ENCODE measurements at regions not wholly inside any gene's neighbourhood (a gene's known extent, or its start where the extent isn't known, plus 50 kb on each side); places are given as distances from the start of the nearest gene placed in this dataset.

- H3K27ac ChIP-seq (ENCODE audit: insufficient read depth, low read length), result no peak overlapping the region
- no peak overlapping the region for H3K9ac ChIP-seq (ENCODE audit: insufficient read depth, low read length)
- H4K20me1 ChIP-seq (ENCODE audit: control insufficient read depth, extremely low read depth, insufficient read depth, low read length), result no peaks in the 10 kb centered on the region
- no peak overlapping the region for H3K4me3 ChIP-seq (replicated peaks in 1 of 4; ENCODE audit: control extremely low read depth in 1 of 4, insufficient read depth in 1 of 4, low read depth in 3 of 4, low read length in 4 of 4)
- no peak overlapping the region for H3K4me2 ChIP-seq (ENCODE audit: extremely low read depth, insufficient read depth, low read length)
- TF ChIP-seq EZH2 (IDR thresholded peaks at IDR 0.05; ENCODE audit: low read length, missing control alignments), result no peak
- TF ChIP-seq, protein P1, sequence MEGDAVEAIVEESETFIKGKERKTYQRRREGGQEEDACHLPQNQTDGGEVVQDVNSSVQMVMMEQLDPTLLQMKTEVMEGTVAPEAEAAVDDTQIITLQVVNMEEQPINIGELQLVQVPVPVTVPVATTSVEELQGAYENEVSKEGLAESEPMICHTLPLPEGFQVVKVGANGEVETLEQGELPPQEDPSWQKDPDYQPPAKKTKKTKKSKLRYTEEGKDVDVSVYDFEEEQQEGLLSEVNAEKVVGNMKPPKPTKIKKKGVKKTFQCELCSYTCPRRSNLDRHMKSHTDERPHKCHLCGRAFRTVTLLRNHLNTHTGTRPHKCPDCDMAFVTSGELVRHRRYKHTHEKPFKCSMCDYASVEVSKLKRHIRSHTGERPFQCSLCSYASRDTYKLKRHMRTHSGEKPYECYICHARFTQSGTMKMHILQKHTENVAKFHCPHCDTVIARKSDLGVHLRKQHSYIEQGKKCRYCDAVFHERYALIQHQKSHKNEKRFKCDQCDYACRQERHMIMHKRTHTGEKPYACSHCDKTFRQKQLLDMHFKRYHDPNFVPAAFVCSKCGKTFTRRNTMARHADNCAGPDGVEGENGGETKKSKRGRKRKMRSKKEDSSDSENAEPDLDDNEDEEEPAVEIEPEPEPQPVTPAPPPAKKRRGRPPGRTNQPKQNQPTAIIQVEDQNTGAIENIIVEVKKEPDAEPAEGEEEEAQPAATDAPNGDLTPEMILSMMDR (conservative IDR thresholded peaks at IDR 0.05 in 1 of 2, IDR thresholded peaks at IDR 0.05 in 1 of 2; ENCODE audit: low read depth in 1 of 2, low read length in 2 of 2), result no peak
- no peaks in the 10 kb centered on the region for H3K79me2 ChIP-seq (ENCODE audit: control insufficient read depth, insufficient read depth, low read length)
- H2AFZ ChIP-seq (ENCODE audit: low read length), result no peak overlapping the region
- no peaks in the 10 kb centered on the region for H3K9me3 ChIP-seq (ENCODE audit: control insufficient read depth, insufficient read depth, low read depth, low read length)
- no peaks in the 10 kb centered on the region for H3K36me3 ChIP-seq (ENCODE audit: control insufficient read depth, insufficient read depth, low read length)
- no peak for DNase-seq (ENCODE audit: low read depth in 2 of 2)
- no peaks in the 10 kb centered on the region for H3K27me3 ChIP-seq (ENCODE audit: control insufficient read depth, insufficient read depth, low read length)
- no peaks in the 10 kb centered on the region for H3K4me1 ChIP-seq (ENCODE audit: control insufficient read depth, extremely low read depth, insufficient read depth, low read length)
These were observed 281.4 kb upstream of the SOX4 start for GRCh38 chr6:21312118-21312517.

DNA sequence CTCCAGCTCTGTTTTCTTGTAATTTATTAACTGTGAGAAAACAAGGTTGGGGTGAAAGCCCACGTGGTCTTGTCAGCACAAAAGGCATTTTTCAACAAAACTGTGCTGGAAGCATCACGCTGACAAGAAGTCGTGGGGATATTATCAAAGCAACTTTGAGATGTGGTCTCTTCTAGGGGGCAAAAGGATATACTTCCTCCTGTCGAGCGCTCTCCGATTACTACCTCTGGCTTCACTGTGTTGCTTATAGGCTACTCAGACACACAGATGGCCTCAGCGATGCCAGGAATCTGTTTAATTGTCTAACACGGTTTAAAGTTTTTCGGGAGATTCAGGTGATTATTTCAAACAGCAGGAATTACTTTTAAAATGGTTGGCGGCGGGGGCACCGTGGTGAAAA is 275.9 kb upstream of the SOX4 start:
- Histone ChIP-seq H3K79me2 (ENCODE audit: control insufficient read depth, insufficient read depth, low read length) (no peaks in the 10 kb centered on the region), H3K4me3 (replicated peaks in 1 of 4; ENCODE audit: control extremely low read depth in 1 of 4, insufficient read depth in 1 of 4, low read depth in 3 of 4, low read length in 4 of 4) (no peak overlapping the region), H3K9me3 (ENCODE audit: control insufficient read depth, insufficient read depth, low read depth, low read length) (no peaks in the 10 kb centered on the region), H2AFZ (ENCODE audit: low read length) (no peak overlapping the region), H3K27me3 (ENCODE audit: control insufficient read depth, insufficient read depth, low read length) (no peaks in the 10 kb centered on the region), H3K4me1 (ENCODE audit: control insufficient read depth, extremely low read depth, insufficient read depth, low read length) (no peaks in the 10 kb centered on the region), H3K36me3 (ENCODE audit: control insufficient read depth, insufficient read depth, low read length) (no peaks in the 10 kb centered on the region), H3K9ac (ENCODE audit: insufficient read depth, low read length) (no peak overlapping the region), H3K27ac (ENCODE audit: insufficient read depth, low read length) (no peak overlapping the region), H3K4me2 (ENCODE audit: extremely low read depth, insufficient read depth, low read length) (no peak overlapping the region), H4K20me1 (ENCODE audit: control insufficient read depth, extremely low read depth, insufficient read depth, low read length) (no peaks in the 10 kb centered on the region)
- no peak for DNase-seq (ENCODE audit: low read depth in 2 of 2)
- TF ChIP-seq EZH2 (IDR thresholded peaks at IDR 0.05; ENCODE audit: low read length, missing control alignments), result no peak
- TF ChIP-seq, protein P1 (conservative IDR thresholded peaks at IDR 0.05 in 1 of 2, IDR thresholded peaks at IDR 0.05 in 1 of 2; ENCODE audit: low read depth in 1 of 2, low read length in 2 of 2), result no peak

DNA sequence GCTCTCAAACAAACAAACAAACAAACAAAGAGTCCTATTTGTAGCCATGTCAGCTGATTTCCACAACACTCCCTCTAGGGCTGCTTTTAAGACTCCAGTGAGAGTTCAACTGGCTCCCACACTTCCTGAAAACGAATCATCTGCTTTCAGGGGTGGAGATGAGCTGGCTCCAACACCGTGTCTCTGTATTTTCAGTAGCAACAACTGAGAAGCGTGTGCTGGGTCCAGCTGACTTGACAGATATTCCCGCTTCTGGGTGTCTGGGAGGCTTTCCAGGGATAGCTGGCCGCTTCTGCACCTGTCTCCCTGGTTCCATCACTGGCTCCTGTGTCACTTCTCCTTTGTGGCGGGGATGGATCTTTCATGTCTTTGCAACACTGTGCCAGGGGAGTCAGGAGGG is 272.5 kb upstream of the SOX4 start:
- TF ChIP-seq, protein P1 (conservative IDR thresholded peaks at IDR 0.05 in 1 of 2, IDR thresholded peaks at IDR 0.05 in 1 of 2; ENCODE audit: low read depth in 1 of 2, low read length in 2 of 2), result no peak
- TF ChIP-seq EZH2 (IDR thresholded peaks at IDR 0.05; ENCODE audit: low read length, missing control alignments), result no peak
- no peaks in the 10 kb centered on the region for H3K36me3 ChIP-seq (ENCODE audit: control insufficient read depth, insufficient read depth, low read length)
- no peaks in the 10 kb centered on the region for H4K20me1 ChIP-seq (ENCODE audit: control insufficient read depth, extremely low read depth, insufficient read depth, low read length)
- H3K4me2 ChIP-seq (ENCODE audit: extremely low read depth, insufficient read depth, low read length), result no peak overlapping the region
- no peaks in the 10 kb centered on the region for H3K4me1 ChIP-seq (ENCODE audit: control insufficient read depth, extremely low read depth, insufficient read depth, low read length)
- no peak for DNase-seq (ENCODE audit: low read depth in 2 of 2)
- H3K27me3 ChIP-seq (ENCODE audit: control insufficient read depth, insufficient read depth, low read length), result no peaks in the 10 kb centered on the region
- no peak overlapping the region for H2AFZ ChIP-seq (ENCODE audit: low read length)
- no peak overlapping the region for H3K4me3 ChIP-seq (replicated peaks in 1 of 4; ENCODE audit: control extremely low read depth in 1 of 4, insufficient read depth in 1 of 4, low read depth in 3 of 4, low read length in 4 of 4)
- H3K79me2 ChIP-seq (ENCODE audit: control insufficient read depth, insufficient read depth, low read length), result no peaks in the 10 kb centered on the region
- no peak overlapping the region for H3K9ac ChIP-seq (ENCODE audit: insufficient read depth, low read length)
- H3K27ac ChIP-seq (ENCODE audit: insufficient read depth, low read length), result no peak overlapping the region
- no peaks in the 10 kb centered on the region for H3K9me3 ChIP-seq (ENCODE audit: control insufficient read depth, insufficient read depth, low read depth, low read length)

All from fibroblast of lung (primary cell).